HL-60 (cell line): ENCODE measurements at regions not wholly inside any gene's neighbourhood (a gene's known extent, or its start where the extent isn't known, plus 50 kb on each side); places are given as distances from the start of the nearest gene placed in this dataset.

Experiments used
- POLR2AphosphoS5 ChIP-seq: IDR thresholded peaks from 2 replicates; pipeline ENCODE4 v1.6.1; 2012; ENCODE audit warnings: low read depth
- TF ChIP-seq, protein P1 (sequence below): IDR thresholded peaks from 2 replicates; pipeline ENCODE4 v1.6.1; 2012; ENCODE audit warnings: low read depth; ENCODE audit not compliant: insufficient replicate concordance
- TF ChIP-seq, protein P2 (sequence below): IDR thresholded peaks from one replicate; pipeline ENCODE4 v1.5.1; 2011; ENCODE audit warnings: low read length, control low read depth, inconsistent platforms; ENCODE audit not compliant: insufficient read depth

DNA sequence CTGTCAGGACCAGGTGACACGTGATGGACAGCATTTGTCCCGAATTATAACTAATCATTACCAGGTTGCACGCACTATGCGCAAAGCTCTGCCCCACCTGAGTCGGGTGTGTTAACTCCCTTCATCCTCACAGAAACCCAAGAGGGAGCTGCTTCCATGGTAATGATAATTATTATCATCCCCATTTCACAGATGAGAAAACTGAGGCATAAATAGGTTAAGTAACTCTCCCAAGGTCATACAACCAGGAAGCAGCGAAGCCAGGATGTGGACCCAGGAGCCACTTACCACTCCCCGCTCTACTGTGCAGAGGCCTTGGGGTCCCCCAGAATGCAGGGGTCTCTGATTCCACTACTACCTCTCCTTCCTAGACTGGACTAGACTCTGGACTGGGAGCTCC lies 76.7 kb upstream of the TARDBP start:
- TF ChIP-seq, protein P1, sequence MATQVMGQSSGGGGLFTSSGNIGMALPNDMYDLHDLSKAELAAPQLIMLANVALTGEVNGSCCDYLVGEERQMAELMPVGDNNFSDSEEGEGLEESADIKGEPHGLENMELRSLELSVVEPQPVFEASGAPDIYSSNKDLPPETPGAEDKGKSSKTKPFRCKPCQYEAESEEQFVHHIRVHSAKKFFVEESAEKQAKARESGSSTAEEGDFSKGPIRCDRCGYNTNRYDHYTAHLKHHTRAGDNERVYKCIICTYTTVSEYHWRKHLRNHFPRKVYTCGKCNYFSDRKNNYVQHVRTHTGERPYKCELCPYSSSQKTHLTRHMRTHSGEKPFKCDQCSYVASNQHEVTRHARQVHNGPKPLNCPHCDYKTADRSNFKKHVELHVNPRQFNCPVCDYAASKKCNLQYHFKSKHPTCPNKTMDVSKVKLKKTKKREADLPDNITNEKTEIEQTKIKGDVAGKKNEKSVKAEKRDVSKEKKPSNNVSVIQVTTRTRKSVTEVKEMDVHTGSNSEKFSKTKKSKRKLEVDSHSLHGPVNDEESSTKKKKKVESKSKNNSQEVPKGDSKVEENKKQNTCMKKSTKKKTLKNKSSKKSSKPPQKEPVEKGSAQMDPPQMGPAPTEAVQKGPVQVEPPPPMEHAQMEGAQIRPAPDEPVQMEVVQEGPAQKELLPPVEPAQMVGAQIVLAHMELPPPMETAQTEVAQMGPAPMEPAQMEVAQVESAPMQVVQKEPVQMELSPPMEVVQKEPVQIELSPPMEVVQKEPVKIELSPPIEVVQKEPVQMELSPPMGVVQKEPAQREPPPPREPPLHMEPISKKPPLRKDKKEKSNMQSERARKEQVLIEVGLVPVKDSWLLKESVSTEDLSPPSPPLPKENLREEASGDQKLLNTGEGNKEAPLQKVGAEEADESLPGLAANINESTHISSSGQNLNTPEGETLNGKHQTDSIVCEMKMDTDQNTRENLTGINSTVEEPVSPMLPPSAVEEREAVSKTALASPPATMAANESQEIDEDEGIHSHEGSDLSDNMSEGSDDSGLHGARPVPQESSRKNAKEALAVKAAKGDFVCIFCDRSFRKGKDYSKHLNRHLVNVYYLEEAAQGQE: no peak
- TF ChIP-seq, protein P2, sequence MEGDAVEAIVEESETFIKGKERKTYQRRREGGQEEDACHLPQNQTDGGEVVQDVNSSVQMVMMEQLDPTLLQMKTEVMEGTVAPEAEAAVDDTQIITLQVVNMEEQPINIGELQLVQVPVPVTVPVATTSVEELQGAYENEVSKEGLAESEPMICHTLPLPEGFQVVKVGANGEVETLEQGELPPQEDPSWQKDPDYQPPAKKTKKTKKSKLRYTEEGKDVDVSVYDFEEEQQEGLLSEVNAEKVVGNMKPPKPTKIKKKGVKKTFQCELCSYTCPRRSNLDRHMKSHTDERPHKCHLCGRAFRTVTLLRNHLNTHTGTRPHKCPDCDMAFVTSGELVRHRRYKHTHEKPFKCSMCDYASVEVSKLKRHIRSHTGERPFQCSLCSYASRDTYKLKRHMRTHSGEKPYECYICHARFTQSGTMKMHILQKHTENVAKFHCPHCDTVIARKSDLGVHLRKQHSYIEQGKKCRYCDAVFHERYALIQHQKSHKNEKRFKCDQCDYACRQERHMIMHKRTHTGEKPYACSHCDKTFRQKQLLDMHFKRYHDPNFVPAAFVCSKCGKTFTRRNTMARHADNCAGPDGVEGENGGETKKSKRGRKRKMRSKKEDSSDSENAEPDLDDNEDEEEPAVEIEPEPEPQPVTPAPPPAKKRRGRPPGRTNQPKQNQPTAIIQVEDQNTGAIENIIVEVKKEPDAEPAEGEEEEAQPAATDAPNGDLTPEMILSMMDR: no peak
- TF ChIP-seq POLR2AphosphoS5: no peak
